Urothelium cell line (cell line): ENCODE measurements at regions not wholly inside any gene's neighbourhood (a gene's known extent, or its start where the extent isn't known, plus 50 kb on each side); places are given as distances from the start of the nearest gene placed in this dataset.

Experiments used
- DNase-seq: peaks from one replicate; pipeline ENCODE4 v3.0.0; 2011; ENCODE audit warnings: low spot score, mixed read lengths
- FAIRE-seq: peaks from 2 replicates; lab custom pipeline; 2011; peaks lifted over from hg19 to GRCh38; lab: Jason Lieb, UNC

DNA sequence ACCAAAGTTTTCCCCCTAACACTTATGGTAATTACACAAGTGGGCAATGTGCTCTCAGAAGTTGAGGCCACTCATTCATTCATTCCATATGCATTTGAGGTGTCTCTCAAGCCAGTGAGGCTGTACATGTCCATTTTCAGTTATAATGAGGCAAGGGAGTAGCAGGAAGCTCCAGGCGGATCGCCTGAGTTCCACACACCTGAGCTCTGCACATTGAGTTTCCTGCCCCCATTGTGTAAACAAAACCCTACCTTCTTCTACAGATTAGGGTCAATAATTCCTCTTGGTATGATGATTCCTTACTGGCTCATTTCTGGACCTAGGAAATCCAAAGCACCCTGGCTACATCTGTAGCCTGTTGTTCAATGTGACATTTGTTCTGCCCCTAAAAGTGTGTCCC, 555.3 kb downstream of the MED13L start:
- DNase-seq (no peak), FAIRE-seq (no peak)

DNA sequence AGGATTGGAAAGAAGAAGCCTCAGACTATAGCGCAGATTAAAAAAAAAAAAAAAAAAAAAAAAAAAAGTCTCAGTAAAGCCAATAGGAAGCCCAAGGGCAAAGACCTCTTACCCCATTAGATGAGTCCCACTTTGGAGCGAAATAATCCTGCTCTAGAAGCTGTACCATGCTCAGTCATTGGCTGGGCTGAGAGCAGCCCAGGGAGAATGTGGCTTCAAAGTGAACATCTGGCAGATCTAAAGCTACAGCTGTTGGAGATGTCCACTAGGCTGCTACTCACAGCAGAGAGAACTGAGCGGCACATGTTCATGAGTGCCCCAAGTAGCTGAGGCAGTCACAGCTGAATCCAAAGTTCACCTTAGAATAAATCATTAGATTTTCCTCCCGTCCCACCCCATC, 560.9 kb downstream of the MED13L start:
- FAIRE-seq (no peak), DNase-seq (no peak)

DNA sequence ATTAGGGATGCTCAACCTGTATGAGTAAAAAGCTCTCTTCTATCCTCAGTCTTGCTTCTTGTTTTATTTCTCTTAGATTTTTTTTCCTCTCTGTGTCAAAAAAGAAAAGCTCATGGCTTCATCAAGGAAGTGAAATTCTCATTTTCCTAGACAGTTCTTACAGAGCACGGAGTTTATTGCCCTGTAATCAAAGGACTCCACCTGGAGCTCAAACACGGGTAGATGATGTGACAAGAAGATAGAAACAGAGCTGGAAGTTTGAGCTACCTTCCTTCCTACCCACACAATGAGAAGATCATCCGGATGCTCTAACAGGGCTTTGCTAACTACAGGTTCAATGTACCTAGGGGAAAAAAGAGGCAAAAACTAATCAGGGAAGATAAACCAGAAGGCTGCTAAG, 564.8 kb downstream of the MED13L start:
- DNase-seq (no peak), FAIRE-seq (no peak)

DNA sequence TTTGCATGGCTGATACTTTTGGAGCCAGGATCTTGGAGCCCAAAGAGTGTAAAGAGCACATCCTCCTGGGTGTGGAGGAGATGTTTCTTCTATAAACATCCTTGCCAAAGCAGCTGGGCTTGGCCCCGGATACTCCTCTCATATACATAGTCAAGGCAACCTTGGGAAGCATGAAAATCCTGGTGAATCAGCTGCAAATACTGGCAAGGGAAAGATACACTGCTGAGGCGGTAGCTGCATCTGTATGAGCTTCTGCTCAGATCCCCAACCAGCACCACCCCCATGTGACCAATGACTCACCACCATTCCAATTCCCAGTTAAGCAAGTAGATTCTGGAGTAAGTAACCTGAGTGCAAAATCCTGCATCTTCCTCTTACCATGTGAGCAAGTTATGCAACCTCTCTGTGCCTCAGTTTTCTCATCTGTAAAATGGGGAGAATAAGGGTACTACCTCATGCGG, 567.4 kb downstream of the MED13L start:
- FAIRE-seq (no peak), DNase-seq (peak; percentile 46)

DNA sequence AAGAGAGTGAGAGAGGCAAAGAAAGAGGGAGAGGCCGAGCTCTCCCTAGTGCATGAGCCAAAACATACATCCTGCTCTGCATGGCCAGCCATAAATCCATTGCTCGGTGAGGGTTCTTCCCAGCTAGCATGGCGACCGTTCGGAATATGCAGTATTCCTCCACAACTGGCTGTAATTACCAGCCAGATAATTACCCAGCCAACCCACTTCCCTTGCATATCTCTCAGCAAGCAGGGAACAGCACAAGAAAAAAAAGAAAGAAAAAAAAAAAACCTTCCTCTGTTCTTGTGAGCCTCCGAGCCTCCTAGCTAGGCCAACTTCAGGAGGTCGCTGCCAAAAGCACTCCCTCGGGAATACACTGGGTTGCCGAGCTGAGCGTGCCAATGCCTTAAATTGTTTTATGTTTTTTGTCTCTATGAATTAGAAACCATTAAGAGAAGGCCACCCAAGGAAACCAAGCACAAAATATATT, 567.9 kb downstream of the MED13L start:
- FAIRE-seq: no peak
- DNase-seq: no peak

DNA sequence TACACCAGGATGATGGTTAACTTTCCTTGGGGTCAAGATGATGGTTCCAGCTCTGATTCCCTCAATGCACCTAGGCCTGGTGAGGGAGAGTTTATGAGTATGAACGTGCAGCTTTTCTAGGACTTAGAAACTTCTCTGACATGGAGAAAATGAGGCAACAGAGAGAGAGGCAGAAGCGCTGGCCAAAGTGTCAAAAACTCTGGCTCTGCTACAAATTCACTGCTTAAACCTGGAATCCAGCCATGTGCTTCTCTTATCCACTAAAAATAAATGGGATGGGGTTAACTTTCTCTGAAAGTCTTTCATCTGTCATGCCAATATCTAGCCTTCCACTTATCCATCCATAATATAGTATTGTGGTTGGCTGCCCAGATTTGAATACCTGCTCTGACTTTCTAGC, 568.7 kb downstream of the MED13L start:
- FAIRE-seq: no peak

DNA sequence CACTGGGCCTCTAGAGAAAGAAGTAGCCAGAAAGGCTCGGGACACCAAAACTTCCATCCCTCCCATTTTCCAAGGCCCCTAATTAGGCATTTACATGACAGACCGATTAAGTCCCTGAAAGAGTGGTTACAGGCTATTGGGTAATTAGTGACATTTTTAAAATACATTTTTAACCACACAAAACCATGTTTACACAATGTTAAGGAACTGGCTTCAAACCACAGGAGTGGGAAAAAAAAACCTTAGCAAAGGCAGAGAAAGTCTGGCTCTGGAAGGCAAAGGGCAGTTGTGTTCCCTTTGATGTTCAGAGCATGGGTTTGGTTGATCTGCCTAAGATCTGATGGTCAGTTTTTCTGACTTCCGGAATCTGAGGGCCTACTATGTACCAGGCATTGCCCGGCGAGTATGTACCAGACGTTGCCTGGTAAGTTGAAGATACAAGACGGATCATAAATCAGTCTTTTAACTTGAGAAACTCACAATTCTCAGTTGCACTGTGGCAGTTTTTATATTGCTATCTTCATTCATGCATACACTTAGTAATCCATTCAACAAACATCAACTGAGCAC, 576.5 kb downstream of the MED13L start:
- FAIRE-seq: no peak
- no peak for DNase-seq

More for the DNA sequence above, 568.7 kb downstream of the MED13L start:
- no peak for DNase-seq

DNA sequence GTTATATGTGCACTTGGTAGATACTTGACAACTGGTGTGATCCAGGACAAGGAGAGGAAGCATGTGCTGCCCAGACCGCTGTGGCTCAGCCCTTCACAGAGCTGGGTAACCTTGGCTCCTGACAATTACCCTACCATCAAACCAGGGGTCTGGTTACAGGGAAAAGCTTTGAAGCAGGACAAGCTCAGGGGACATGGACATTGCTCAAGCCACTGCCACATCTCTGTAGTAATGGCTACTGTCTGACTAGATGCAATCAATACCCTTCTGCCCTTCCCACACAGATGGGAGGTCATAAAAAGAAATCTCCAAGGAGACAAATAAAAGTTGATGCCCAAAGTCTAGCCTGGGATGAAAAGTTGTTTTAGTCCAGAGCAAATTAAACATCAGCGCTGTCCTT, 577.4 kb downstream of the MED13L start:
- no peak for DNase-seq
- FAIRE-seq: no peak

DNA sequence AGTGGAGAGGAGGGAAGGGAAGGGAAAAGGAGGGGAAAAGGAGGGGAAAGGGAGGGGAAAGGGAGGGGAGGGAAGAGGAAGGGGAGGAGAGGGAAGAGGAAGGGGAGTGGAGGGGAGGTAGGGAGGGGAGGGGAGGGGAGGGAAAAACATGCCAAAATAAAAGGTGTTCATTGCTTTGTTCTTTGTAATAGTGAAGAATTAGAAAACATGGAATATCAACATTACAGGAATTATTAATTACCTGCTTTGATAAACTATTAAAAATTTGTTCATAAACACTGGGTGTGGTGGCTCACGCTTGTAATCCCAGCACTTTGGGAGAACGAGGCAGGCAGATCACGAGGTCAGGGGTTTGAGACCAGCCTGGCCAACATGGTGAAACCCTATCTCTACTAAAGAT, 579.2 kb downstream of the MED13L start:
- FAIRE-seq: no peak
- DNase-seq: no peak

DNA sequence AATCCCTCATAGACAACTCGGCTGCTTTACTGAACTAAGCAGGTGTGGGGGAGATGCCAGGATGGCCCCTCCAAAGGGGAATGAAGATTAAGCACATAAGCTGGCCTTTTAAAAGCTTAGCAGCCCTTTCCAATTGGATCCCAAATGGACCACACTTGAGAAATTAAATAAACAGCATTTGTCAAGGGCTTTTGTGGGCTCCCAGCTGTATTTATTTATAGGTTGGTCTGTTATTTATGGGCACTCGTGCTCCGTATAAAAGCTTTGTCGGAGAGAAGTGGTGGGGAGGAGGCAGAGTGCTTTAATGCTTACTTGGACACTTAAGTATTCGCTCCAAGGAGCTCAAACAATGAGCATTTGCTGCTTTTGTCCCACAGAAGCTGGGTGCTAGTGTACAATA, 580.2 kb downstream of the MED13L start:
- no peak for DNase-seq
- no peak for FAIRE-seq

DNA sequence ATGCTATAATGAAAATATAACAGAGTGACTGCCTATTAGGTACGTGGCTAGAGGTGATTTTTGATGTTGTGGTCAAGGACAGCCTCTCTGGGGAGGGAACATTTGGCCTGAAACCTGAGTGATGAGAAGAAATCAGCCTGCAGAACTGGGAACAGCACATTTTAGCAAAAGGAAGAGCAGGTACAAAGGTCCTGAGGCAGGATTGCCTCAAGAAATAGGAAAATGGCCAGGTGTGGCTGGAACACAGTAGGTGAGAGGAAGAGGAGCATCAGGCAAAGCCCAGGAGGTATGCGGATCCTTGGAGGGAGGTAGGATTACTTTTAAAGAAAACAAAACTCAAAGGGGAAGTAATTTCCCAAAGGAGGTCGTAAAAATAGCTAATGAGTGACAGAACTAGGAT, 582.9 kb downstream of the MED13L start:
- DNase-seq: no peak
- no peak for FAIRE-seq

DNA sequence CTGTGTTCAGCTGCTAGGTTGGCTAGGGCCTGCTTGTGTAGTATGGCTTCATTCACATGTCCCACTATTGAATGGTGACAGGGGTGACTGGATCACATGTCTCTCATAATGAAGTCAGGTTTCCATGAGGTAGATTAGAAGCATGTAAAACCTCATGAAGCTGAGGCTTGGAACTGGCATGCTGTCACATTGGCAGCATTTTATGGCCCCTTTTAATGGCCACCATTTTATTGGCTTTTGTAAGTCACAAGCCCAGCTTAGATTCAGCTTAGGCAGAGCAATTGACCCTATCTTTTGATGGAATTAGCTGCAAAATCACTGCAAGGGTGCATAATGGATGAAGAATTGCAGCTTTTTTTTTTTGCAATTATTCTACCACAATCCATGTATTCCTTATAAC, 583.5 kb downstream of the MED13L start:
- FAIRE-seq: peak; percentile 50
- no peak for DNase-seq

DNA sequence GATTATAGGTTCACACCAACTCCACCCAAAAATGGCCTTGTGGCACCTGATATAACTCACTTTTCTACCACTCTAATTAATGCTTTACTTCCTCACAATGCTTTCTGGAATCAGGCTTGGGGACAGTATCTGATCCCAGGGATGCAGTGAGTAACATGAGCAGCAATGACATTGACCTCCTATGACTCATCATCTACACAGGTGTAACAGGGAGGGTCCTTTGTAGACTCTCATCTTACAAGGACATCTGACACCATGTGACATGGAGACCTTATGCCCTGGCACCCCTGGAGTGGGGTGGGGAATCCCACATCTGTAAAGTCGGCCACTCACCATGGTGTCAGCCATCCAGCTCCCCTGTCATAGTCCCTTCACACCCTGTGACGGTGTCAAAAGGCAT, 586.4 kb downstream of the MED13L start:
- no peak for DNase-seq
- FAIRE-seq: no peak

DNA sequence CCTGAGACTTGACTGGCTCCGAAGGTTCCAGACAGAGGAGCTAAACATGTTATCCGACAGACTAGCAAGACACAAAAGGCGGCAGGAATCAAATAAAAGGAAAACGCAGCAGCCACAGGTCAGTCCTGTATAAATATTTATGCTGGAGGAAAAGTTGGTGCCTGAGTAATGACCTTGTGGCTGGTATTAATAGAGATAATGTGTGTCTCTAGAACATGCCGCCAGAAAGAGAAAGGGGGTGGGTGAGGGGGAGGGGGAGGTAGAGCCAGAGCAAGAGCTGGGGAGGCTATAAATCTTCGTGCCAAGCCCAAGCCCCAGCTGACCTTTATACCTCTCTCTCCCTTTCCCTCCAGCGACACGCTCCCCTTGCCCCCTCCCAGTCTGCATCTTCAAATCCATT, 590.4 kb downstream of the MED13L start:
- FAIRE-seq (no peak), DNase-seq (no peak)

DNA sequence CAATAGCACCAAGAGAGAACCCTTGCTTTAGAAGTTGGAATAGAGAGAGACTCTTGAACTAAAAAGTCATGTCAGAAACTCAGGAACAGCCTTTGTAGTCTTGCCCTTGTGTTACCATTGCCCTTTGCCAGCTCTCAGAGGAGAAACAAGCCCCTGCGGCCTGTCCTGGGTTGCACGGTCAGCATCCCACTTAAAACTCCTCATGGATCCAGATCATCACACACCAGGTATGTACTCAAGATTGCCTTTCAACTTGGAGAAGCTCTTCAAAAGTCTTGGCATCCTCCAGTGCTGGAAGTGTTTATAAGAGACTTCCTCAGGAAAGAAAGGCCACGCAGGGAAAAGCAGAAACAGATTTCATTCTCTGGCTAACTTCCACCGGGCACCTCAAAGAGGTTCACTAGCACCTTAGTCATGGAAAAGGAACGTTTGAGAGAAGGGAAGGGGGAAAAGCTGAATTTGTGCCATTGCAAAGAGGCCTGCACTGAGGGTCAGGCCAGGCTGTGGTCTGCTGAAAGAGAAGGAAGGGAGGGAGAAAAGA, 594.2 kb downstream of the MED13L start:
- FAIRE-seq (no peak), DNase-seq (no peak)

DNA sequence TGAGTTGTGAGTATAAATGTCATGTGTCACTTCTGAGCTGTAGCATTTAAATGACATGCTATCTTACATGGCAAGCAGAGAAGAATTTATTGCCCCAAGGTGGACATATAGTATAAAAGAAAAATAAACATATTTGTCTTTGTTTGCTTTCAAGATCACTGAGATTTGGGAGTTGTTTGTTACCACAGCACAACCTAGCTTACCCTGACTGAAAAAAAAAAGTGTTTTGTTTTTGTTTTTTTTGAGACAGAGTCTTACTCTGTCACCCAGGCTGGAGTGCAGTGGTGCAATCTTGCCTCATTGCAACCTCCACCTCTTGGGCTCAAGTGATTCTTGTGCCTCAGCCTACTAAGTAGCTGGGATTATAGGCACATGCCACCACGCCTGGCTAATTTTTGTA, 596.5 kb downstream of the MED13L start:
- no peak for FAIRE-seq
- DNase-seq: no peak

DNA sequence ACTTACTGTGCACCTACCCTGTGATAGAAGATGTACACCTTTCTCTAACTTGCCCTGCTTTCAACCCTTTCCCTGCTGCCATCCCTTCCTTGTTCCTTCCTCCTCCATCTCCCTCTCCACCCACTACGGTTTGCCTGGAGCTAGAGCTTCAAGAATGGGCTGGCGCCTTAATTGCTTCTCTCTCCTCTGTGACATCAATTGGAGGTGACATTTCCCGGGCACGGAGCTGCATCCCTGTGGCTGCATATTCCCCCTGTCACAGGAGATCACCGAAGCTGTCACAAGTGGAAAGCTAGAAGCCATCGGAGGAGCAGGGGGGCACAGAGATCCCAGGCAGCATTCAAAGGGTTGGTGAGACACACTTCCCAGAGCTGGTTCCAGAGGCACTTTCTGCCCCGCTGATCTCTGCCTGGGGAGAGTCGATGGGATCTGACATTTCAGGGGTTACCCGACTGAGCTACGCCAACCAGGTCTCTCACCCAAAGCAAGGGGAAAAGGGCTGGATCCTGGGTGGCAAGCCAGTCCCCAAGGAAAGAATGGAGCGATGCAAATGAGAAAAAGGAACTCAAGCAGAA, 604.9 kb downstream of the MED13L start:
- FAIRE-seq: no peak
- DNase-seq: no peak

DNA sequence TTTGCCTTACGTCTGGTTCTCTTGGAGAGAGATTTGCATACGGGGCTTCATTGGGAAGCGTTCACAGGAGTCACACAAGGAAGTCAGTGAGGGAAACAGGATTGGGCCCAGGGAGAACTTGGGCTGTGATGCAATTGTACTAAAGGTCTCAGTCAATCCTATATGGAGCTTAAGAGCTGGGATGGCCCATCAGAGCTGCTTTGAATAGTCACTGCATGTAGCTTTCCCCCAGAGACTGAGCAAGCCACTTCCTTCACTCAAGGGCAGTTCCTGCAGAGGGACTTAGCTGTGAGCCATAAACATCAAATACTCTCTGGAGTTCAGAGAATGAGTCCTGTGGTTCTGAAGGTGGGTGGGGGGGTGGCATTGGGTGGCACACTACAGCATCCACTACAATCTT, 605.4 kb downstream of the MED13L start:
- no peak for DNase-seq
- FAIRE-seq: no peak

DNA sequence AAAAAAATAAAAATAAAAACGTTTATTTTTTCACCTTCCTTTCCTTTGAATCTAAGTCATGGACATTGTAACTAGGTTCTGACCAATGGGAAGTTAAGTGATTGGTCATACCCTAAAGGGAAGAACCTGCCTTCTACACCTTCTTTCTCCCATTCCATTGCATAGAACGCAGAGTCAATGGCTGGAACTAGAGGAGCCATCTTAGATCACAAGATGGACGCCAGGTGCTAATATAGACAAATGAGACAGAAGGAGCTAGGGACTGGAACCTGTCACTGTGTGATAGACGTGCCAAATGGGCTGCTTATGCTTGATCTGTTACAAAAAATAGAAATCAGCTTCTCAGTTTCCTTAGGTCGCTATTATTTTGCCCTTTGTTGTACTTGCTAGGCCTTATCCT, 606.6 kb downstream of the MED13L start:
- DNase-seq (no peak), FAIRE-seq (no peak)

DNA sequence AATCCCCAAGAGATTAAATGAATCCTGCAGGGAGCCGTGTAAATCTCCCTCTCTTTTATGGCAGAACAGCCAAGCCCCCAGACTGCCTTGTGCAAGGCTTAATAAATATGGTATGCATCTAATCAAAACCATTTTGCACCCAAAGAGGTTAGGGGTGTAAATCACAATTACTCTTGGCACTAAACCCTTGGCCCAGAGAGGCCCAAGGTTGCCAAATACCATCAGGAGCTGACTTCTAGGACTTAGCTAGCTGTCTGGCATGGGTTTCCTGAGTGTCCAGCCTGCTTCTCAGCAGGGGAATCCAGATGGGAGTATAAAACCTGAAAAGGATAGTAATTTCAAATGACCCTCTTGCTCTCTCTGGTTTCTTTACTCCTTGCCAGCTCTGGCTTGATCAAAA, 610.4 kb downstream of the MED13L start:
- DNase-seq: no peak

DNA sequence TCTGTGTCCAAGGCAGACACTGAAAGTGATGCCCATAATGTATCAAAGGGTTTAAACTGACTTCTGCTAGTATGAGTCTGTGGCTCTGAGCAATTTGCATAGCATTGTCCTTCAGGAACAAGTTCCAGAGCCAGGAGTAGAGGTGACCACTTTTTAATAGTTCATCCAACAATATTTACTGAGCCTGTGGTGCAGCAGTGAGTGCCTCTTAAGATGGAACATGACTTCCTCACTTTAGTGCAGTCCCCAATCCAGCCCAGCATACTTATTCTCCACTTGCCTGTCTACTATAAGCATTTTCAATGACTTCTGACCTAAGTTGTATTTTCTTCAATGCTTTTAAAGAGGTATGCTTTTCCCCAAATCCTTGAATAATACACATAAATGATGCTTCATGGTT, 611.3 kb downstream of the MED13L start:
- DNase-seq (no peak), FAIRE-seq (no peak)

More for the DNA sequence above, 610.4 kb downstream of the MED13L start:
- FAIRE-seq: no peak

DNA sequence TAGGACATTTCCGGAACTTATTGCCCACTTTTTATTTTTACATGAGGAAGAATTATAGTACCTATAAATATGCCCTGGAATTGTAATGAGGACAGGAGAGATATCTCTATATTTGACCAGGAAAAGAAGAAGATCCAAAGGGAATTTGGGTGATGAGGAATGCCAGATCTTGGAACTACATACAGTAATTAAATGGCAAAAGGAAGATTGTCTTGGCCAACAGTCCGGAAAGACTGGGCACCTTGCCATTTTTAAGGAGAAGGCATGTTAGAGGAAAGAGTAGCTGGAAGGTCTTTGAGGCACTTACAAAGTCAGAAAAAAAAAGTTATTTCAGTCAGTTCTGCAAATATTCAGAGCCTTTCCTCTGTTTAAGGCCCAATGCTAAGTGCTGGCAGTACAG, 616.4 kb downstream of the MED13L start:
- FAIRE-seq (no peak), DNase-seq (no peak)
